8988T (cell line): ENCODE measurements at regions not wholly inside any gene's neighbourhood (a gene's known extent, or its start where the extent isn't known, plus 50 kb on each side); places are given as distances from the start of the nearest gene placed in this dataset.

Source experiments
- DNase-seq: peaks from one replicate; pipeline ENCODE4 v3.0.0; 2011

DNA sequence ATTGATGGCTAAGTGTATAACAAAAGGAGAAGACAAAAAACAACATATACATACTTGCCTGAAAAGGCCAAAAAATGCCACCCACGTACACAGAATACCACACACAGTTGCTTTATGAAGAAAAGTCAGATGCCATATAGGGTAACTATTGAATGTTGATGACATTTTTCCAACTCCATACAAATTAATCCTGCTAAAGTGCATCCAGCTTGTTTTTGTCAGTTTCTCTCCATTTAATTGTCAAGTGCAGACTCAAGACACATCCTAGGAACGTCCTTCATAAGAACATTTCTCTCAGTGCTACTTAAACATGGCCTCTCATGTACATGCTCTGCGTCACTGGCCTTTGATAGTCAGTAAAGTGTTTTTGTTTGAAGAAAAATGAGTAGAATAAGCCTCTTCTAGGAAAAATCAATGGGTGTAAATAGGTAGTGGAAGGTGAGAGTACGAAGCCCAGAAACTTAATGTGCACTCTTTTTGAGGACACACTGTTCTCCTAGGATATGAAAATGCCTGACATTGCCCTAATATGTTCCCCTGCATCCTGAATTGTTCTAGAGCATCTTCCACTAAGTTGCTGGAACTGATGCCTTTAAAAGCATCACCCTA, 267.4 kb upstream of the ATP11B start:
- DNase-seq: no peak

DNA sequence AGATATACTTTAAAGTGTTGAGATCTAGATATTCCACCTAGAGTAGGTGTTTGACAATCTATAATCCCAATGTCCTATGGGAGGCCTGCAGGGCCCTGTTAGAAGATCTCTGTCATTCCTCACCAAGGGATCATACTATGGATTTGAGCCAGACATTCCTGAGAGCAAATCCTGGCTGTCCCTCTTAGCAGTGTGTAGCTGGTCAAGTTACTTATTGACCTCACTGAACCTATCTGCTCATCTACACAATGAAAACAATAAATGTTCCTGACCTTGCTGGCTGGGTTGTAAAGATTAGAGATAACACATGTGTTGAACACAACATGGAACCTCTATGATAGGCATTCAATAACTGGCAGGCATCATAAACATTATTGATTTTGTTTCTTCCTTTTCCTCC, 265.6 kb upstream of the ATP11B start:
- DNase-seq: no peak

DNA sequence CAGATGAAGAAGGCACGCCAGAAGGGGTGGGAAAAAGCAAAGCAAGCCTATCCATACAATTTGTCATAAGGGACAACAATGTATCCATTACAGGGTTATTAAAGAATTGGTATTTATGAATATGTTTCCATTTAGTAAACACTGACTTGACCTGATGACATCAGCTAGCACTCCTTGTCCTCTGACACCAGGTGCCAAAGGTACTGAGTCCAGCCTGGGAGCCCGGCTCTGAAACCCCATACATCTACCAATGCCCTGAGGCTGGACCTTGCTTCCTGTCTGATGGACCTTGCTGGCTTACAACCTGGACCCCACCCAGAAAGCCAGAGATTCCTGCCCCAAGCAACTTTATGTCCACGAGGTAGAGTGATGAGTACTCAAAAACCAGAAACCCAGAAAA, 263.0 kb upstream of the ATP11B start:
- no peak for DNase-seq

DNA sequence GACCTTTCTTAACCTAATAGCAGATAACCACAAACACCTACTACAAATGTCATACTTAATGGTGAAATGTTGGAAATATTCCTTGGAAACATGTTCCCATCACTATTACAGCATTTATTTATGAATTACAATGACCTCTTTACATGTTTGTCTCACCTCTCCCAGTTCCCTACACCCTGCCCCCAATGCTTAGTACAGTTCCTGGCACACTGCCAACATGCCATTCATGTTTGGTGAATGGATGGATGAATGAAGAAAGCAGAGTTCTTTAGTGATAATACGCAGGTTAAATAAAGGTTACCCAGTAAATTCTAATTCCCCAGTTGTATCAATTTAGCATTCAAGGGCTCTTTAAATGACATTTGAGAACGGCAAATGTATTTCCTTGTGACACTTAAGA, 259.9 kb upstream of the ATP11B start:
- DNase-seq: no peak

DNA sequence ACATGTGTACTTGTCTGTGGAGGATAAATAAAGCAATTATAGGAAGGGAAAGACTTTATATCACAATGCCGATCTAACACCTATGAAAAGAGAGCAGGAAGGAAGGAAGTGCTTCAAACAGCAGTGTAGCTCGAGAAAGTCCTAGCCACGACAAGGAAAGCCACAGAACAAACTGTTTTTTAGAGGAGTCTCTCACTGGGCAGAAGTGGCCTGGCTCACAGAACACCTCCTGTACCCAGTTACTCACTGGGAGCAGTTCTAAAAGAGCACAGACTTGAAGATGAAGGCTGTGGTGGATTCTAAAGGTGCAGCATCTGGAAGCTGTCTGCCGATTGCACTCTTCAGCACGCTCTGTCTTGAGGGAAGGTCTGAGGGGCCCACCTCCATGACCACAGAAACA, 248.8 kb upstream of the ATP11B start:
- no peak for DNase-seq

DNA sequence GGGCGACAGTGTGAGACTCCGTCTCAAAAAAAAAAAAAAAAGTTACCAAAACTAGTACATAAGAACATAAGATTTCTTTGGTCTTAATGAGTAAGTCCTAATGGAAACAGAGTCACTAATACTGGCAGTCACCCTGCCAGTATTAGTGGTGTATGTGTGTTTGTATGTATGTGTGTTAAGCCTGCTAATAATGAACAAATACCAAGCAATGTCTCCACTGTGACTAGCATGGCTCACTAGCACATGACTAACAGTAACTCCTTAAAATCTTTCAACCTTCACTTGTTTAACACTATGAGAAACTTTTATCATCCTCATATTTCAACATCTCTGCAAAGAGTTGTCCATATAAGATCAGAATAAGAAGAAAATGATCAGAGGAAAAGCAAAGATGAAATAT, 231.0 kb upstream of the ATP11B start:
- no peak for DNase-seq

DNA sequence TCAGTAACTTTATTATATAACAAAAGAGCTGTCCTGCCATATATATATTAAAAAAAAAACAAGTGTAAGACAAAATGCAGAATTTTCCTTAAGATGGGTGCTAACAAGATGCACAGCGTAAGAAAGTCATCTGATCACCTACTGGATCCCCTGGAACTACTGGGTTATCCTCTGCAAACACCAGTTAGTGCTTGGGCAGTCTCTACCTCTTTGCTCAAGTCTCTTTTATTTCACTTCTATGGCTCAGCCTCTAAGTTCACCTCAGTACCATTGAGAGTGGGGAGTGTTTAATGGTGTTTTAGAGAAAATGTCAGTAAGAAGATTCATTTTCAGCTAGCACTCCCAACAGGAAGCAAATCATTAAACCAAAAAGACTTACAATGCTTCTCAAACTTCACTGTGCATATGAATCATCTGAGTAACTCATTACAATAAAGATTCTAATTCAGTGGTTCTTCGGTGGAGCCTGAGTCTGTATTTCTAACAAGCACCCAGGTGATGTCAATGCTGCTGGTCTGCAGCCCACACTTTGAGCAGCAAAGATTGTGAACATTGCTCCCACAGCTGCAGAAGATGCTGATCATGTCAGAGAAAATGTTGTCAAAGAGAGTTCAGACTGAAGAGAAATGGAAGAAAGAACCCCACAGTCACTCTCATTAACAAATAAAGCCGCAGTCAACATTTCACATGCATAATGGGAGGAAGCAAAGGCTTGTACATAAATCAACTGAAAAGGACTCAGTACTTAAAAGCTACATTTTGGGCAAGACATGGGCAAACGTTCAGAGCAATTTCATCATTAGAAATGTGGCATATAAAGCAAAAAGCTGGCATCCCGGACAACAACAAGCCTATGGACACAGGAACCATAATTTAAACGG, 227.1 kb upstream of the ATP11B start:
- DNase-seq: no peak

DNA sequence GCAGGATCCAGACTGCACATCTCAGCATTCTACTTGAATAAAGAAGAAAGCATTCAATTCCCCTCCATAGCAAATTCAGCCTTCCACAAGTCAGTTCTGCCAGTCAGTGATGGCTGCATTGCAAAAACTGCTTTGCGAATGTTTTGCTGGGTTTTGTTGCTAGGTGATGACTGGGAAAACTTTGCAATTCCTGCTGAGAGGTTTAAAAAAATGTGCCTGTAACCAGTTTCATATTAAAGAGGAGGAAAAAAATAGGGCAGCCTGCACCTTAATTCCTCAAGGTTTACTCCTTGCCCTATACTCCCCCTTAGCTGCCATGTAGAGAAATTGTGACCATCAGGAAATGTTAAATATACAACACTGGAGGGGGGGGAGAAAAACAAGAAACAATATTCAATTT, 225.6 kb upstream of the ATP11B start:
- no peak for DNase-seq

DNA sequence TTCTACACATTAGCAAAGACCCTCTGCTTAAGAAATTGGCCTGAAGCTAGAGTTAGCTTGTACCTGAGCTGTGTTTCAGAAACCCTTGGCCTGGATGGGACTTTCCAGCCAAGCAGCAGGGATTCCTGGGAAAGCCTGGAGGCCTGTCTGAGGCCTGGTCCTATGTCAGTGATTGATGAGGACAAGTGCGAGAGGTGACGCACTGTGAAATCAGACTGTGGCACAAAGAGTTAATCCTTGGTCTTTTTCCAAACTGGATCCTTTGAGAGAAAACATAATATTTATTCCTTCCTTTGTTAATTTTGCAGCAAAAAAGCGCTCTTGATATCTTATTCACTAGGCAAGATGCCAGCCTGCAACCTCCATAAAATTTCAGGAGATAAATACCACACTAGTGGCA, 225.0 kb upstream of the ATP11B start:
- DNase-seq: no peak

DNA sequence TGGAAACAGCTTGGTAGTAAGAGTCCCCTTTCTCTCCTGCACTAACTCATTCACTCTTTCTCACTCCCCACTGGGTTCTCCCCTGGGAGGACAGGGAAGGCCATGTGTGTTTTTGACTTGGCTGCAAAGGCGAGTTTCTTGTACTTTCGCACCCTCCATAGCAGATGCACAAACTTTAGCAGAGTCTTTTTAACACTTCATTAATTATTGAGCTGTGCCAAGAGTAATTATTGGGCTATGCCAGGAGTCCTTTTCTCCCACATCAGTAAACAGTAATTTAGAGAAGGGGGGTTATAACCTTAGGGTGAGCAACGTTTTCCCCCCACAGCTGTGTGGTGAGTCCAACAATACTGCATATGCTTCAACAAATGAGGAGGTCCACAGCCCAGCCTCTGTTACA, 224.4 kb upstream of the ATP11B start:
- no peak for DNase-seq

DNA sequence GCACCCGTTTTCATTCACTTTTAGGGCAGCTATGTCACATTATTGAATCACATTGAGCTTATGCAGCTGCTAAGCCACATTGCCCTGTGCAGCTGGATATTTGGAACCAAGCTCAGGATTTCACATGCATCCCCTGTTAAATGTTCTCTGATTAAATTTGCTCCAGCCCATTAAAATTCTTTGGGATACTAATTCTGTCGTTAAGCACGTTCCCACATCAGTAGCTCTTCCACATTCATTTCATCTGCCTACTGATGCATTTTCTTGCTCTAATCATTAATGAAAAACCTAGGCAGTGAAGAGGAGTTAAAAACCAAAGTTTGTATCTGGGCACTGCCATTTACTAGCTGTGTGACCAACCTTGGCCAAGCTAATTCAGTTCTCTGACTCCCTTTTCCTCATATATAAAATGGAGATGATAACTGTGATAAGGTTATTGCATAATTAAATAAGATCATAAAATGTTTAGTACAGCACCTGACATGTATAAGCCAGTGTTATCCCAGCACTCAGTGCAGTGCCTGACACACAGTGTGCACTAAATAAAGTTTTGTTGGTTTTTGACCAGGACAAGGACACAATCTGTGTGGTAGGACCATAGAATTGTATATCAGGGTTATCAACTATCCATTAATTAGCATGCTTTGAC, 222.2 kb upstream of the ATP11B start:
- DNase-seq: no peak

DNA sequence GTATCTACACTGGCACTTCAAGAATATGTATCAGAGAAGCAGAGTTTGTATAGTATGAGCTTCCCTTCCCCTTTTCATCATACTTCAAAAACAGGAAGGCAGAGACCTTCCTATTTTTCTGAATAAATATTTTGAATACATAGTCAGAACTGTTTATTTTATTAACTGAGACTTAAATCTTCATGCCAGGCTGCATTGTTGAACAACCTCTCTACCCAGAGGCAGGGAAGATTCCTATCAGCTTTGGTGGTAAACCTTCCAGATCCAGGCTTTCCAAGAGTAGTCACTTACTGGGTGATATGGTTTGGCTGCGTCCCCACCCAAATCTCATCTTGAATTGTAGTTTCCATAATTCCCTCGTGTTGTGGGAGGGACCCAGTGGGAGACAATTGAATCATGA, 217.4 kb upstream of the ATP11B start:
- no peak for DNase-seq

DNA sequence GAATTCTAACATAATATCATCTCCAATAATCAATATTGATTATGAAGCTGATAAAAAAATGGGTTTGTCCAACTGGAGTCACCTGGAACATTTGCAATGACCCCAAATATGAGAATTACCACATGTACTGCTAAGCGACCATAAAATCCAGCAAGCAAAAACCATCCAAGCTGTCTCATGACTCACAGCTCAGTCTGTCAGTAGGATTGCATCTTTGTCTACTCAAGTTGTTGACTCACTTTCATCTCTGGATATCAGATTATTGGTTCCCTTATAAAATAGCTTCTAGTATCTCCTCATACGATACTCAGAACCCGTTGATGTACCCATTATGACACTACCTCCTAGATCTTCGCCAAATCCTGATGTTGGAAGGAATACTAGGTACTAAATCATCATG, 209.8 kb upstream of the ATP11B start:
- no peak for DNase-seq

DNA sequence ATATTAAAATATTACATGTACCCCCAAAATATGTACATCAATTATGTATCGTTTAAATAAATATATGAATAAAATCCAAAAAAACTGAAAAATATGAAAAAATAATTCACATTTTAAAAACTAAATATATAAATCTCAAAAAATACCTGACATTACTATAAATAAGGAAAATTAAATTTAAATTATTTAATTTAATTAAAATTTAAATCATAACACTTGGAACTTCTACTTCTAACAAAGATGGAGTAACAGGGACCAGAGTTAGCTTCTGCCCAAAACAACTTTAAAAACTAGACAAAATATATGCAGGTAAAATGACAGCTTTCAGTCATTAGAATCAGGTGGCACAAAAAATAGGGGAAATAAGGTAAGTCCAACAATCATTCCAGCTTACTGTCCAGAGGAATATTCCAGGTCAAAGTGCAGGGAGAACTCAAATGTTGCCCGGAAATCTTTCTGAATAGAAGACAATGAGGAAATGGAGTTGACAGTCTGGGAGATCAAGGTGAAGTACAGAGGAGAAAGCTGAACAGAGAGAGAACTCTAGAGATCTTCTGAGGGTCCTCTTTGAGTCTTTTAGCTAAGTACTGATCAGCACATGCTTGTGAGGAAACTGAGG, 207.7 kb upstream of the ATP11B start:
- DNase-seq: no peak

DNA sequence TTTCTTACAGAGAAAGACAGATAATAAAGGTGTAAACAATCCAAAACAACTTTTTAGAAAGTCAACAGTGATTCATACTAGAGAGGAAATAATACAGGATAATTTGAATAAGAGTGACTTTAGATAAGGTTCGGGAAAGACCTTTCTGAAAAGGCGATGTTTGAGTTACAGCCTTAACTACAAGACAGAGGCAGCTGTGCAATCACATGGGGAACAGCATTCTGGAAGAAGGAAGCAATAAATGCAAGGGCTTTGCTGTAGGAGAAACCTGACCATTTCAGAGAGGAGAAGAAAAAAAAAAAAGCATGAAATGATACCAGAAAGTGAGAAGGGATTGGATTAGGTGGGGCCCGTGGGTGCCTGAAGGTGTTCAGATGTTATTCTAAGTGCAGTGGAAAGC, 200.6 kb upstream of the ATP11B start:
- DNase-seq: no peak

DNA sequence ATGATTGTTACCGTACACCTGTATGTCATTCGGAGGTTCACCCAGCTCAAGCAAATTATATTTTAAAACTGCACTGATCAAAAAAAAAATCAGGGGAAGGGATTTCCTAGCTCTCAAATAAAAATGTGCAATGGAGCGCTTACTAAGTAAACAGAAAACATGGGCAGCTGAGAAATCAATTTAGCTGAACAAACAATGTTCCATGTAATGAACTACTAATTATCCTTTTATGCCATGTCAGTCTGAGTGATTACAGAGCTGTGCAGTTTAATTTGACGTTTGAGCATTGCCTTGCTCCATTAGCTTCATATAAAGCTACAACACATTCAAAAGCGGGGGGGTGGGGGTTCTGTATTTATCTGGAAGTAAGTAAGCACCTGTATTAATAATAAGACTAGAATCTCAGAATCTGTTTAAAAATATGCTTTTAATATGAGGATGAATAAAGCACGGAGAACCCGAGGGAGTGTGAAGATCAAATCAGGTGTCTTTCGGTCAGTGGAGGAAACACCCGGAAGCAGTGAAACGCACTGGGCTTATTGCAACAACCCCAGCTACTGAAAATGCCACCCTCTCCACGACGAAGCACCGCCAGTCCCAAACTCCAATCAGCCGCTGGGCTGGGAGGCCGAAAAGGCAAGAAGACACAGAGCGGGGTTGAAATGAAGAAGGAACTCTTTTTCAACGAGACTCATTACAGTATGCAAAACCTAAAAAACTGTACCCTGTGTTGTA, 196.5 kb upstream of the ATP11B start:
- no peak for DNase-seq

DNA sequence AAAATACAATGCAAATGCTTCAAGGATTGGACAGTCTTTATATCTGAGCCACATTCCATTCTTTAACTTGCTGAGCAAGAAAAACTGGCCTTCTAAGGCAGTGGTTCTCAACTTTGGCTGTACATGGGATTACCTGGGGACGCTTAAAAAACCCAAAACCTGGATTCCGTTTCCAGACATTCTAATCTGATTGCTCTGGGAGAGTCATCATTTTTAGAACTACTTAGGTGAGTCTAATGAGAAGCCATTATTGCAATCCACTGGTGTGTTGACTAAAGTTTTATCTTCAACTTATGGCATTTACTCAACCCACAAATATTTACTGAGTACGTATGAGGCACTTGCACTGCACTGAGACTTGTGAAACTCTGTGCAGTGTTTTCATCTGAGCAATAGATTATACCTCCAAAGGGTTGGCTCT, 195.7 kb upstream of the ATP11B start:
- DNase-seq: no peak

DNA sequence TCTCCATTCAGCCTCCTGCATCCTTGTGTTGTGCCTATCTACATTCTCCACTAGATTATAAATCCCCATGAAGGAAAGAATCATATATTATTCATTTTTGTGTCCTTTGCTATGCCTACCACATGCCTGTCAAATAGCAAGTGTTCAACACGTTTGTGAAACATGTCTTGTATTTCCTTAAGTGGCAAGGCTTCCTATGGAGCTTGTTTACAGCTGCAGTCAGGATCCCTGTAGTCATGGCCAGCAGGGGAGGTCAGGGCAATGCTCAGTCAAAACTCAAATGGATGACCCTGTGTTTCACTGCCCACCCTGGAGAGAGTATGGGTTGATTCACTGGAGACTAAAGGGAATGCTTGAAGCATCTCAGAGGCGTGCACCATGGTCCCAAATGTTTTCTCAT, 191.7 kb upstream of the ATP11B start:
- DNase-seq: no peak

DNA sequence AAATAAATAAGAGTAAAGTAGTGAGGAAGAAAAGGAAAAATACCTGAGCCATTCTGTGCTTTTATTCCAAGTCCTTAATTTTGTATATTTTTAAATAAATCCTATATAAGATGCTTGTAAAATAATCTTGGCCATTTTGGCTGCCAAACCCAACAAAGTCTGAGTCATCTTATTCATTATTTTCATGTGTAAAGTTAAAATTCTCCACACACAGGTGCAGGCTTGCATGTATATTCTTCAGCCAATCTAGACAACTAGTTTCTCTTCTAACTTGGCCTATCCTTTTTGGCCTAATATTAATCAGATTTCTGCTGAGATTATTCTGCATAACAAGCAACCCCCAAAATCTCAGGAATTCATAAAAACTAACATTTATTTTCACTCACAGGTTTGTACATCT, 189.8 kb upstream of the ATP11B start:
- DNase-seq: no peak

DNA sequence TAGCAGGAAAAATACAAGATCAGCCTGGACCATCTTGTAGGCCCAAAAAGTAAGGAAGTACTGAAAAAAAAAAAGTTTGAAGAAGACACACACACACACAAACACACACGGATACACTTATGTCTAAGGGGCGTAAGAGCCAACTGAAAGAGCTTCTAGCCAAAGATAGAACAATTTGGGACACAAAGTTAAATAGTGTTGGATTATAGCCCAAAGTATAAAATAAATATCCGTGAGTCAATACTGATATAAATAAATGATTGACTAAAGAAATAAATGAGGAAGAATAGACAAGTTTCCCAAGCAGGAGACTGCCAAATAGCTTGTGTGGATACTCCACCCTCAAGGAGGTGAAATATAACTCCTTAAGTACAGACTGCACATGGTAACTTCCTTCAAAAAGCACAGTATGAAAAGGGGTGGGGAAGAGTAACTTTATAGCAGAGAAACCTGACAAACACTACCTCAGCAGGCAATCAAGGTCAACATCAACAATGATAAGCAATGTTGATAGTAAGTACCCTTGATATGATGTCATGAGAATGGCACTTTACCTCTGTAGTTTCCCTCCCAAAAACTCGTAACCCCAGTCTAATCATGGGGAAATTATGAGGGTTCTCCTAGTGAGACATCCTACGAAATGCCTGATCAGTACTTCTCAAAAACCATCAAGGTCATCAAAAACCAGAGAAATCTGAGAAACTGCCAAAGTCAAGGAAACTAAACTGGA, 187.3 kb upstream of the ATP11B start:
- DNase-seq: no peak

DNA sequence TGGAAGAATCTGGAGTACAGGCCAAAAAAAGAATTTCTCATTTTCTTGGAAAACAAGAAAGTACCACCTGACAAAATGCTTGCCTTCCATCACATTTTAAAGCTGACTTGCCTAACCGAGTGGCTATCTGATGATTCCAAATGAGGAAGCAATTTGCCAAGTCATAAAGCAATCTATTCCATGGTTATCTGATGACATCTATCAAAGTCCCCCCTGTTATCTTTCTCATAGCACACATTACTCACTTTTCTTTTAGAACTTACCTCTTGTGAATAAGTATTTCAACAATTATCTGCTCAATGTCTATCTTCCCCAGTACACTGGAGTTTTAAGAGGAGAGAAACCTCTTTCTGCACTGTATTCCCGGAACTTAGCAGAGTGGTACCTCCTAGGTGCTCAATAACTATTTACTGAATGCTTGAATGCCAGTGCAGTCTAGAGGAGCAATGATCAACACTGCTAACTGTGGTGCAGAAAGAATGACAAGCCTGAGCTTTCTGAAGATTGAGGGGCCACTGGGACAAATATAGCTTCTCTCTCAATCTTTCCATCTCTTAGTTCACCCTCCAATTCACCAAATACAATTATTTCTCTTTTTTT, 186.3 kb upstream of the ATP11B start:
- DNase-seq: no peak

DNA sequence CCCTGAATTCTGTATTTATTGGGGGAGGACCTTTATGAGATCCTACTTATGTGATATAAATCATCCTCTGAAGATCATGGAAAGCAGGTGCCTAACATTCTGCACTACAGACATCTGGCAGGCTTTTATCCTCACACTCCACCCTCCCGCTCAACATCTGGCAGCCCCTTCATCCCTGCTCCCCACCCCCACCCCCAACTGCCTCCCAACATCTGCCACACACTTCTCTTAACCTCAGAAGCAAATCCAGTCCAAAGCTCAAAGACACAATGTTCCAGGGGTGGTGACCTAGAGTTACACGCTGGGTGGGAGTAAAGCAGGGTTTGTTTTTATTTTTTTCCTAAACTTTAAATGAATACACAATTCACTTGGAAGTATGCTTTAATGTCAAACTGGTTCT, 184.5 kb upstream of the ATP11B start:
- no peak for DNase-seq
